Tongue (tissue), 1 donor: ENCODE measurements at regions not wholly inside any gene's neighbourhood (a gene's known extent, or its start where the extent isn't known, plus 50 kb on each side); places are given as distances from the start of the nearest gene placed in this dataset.

Experiments used
- DNase-seq: peaks from one replicate; pipeline ENCODE4 v3.0.0-alpha.2; 2015

DNA sequence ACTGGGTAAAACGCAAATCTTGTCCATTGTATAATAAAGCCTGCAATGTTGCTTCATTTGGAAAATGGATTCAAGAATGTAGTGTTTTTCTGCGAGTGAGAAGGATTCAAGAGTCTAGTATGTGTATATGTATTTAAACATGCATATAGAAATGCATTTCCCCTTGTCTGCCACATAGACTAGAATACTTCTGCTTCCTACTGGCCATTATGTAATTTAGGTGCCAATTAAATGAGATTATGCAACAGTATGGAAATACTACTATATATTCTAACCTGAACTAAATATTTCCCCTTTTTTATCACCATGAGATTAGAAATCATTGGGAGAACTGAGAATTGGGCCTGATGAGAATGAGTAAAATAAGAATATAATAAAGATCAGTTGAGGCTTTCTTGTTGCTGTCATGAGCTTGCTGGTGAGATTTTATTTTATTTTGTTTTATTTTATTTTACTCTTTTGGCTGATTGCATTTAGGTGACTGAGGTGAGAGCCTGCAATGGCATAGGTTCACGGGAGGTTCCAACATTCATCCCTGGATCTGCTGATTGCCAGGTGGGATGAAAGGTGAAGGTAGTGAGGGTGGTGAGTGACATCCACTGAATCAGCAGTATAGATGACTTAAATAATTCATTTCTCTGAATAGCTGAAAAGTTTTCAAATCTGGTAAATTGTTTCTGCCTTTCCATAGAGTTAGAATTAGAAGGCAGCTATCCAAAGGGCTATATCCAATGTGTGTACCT lies 95.6 kb upstream of the SLC4A4 start:
- DNase-seq: no peak

- DNase-seq: no peak
Observed at GRCh38 chr4:71247706-71248105, 91.1 kb upstream of the SLC4A4 start.

DNA sequence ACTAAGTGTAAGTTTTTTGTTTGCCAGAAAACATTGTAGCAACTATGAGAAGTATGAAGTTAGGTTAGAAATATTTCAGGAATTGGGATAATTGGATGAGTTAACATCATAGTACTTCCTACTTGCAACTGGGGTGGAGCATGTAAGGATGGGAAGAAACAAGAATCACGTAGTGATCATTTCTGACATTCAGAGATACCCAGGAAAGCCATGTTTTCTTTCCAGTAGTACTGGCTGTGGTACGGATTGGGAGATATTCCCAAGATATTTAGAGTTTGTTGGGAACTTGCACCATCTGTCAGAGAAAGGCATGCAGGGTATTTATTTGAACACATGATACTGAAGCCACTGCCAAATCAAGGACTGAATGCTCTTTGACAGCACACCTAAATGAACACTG lies 87.6 kb upstream of the SLC4A4 start:
- no peak for DNase-seq

DNA sequence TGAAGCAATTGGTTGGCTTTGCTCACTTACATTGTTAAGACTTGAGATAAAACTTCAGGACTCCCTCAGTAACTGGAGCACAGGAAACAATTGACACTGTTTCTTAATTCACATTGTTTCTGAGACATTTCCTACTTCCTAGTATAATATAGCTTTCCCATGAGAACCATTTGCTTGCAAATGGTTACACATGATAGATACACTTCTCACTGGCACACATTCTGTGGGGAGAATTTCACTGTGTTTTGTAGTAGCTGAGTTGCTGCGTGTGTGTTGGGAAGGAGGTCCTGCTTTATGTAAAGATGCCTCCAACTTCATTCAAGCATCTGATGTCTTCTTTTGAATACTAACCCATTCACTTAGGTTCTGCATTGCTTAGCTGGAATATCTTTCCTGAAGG lies 85.3 kb upstream of the SLC4A4 start:
- DNase-seq: no peak

GRCh38 chr4:71254451-71255012 lies 84.3 kb upstream of the SLC4A4 start:
- no peak for DNase-seq

GRCh38 chr4:71255976-71256375 lies 82.8 kb upstream of the SLC4A4 start:
- DNase-seq: no peak

- no peak for DNase-seq
Observed at GRCh38 chr4:71257761-71258160, 81.1 kb upstream of the SLC4A4 start.

DNA sequence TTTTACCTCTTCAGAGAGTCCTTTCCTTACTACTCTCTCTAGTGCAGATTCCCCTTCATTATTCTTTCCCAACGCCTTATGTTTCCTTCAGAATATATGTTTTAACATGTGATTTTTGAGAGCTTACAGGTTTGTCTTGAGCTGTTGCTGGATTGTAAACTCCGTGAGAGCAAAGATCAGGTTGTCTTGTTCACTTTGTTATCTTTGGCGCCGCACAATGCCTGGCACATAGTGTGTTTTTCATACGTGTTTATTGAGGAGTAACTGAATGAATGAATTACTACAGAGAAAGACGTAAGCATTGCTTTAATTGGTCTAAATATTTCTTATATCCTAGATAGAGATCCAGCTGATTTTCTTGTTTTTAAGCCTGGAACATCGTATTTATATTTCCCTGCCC lies 80.5 kb upstream of the SLC4A4 start:
- no peak for DNase-seq

- peak; percentile 61 for DNase-seq
Observed at GRCh38 chr4:71259280-71259679, 79.5 kb upstream of the SLC4A4 start.

DNA sequence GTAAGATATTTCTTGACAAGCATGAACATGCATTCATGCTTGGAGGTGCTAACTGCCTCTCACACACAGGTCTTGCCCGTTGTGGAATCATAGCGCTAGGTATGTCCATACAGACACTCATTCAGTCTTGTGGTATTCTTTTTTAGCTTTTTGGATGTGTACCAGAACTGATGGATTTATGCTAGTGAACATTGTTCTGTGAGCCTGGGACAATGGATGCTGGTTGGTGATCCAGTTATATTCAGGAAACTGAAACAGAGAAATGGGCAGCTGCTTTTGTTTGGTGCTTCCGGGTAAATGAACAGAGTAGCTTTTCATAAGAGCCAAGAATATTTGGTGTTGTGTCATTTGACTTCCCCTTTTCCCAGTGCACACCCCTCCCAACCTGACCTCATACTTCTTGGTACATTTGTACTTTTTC lies 78.9 kb upstream of the SLC4A4 start:
- no peak for DNase-seq

DNA sequence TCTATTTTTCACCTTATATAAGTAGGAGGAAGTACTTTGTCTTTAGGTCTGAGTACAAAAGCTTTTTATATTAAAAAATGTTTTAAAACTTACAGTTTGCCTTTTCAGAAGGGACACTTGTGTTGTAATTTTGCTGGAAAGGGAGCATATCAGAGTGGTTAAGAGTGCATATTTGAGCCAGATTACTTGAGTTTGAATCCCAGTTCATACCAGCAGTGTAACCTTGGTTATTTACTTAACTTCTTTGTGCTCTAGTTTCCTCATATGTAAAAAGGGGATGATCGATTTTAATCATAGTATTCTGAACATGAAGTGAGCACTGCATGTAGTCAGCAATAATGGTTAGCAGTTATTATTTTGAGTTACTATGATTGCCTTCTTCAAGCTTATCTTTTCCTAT lies 78.3 kb upstream of the SLC4A4 start:
- no peak for DNase-seq

GRCh38 chr4:71261001-71261400 lies 77.8 kb upstream of the SLC4A4 start:
- no peak for DNase-seq

- DNase-seq: no peak
Observed at GRCh38 chr4:71261633-71262121, 77.1 kb upstream of the SLC4A4 start.

- no peak for DNase-seq
Observed at GRCh38 chr4:71262161-71262560, 76.7 kb upstream of the SLC4A4 start.

DNA sequence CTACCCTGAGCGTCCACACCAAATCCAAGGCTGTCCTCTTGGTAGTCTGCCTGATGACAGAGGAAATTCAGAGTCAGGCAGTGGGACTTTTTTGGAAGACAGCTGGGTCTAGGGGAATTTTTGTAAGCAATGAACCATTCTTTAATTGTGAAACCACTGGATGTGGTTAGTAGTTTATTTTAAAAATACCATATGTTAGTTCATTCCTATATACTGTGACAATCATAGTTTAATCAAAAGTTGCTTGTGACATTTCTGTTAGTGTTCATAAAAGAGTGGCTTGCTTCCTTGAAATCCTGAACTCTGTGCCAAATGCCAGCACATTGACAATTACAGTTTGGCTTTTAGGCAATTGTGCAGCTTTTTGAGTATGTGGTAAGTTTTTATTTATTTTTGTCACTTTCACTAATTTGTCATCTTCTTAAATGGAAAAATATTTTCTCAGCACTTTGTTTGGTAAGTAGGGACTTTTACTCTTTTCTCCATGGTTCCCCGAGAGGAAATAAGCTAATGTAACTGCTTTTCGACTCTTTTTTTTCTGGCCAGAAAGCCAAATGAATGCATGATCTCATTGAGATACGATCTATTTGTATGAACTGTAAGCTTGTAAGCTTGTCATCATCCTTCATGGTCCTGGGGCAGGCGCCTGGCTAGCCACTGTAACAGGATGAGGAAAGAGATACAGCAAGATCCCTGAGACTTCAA lies 72.6 kb upstream of the SLC4A4 start:
- no peak for DNase-seq

GRCh38 chr4:71267244-71267643 lies 71.6 kb upstream of the SLC4A4 start:
- no peak for DNase-seq

- no peak for DNase-seq
Observed at GRCh38 chr4:71268166-71268565, 70.7 kb upstream of the SLC4A4 start.

GRCh38 chr4:71269233-71269632 lies 69.6 kb upstream of the SLC4A4 start:
- DNase-seq: no peak

DNA sequence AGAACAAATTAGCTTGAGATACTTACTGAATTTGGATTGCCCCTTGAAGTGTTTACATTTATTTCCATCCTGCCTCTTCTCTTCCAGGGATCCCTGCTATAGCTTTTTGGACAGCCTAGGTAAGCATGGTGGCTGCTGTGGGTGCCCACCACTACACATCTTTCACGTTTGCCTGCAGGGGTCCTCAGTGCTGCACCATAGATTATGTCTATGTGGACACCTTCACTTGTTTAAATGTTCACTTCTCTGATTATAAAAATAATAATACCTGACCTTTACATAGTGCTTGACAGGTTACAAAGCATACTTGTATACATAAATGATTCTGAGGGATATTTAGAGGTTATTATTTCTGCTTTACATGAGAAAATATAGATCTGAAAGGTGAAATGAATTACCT lies 67.9 kb upstream of the SLC4A4 start:
- no peak for DNase-seq

DNA sequence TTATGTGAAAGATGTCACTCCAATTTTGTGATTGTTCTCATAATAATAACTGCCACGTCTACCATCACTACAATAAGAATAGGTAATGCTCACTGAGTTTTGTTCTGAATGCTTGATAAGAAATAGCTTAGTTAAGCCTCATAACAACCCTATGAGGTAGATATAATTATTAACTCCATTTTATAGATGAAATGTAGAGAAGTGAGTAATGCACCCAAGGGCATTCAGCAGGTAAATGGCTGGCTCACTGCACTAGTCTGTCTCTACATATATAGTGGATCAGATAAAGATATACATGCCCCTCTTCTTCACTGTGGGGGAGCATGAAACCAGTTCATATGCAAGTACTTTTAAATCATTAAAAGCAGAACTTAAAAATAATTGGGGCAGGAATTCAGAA lies 65.8 kb upstream of the SLC4A4 start:
- no peak for DNase-seq

GRCh38 chr4:71275004-71275403 lies 63.8 kb upstream of the SLC4A4 start:
- DNase-seq: no peak

GRCh38 chr4:71275570-71275969 lies 63.2 kb upstream of the SLC4A4 start:
- DNase-seq: no peak

GRCh38 chr4:71277353-71277752 lies 61.5 kb upstream of the SLC4A4 start:
- DNase-seq: no peak
